Transverse colon (tissue), 4 donors: ENCODE measurements at regions not wholly inside any gene's neighbourhood (a gene's known extent, or its start where the extent isn't known, plus 50 kb on each side); places are given as distances from the start of the nearest gene placed in this dataset.

Experiments used
- EP300 ChIP-seq: sonication (generic); formaldehyde crosslinking; IDR thresholded peaks from one replicate; pipeline ENCODE4 v1.6.1; 2017; ENCODE audit warnings: antibody characterized with exemption, low read depth
- POLR2A ChIP-seq: fragments of 450-650 bp; IDR thresholded peaks from one replicate; pipeline ENCODE4 v1.6.1; 2016; ENCODE audit warnings: antibody characterized with exemption, mild to moderate bottlenecking, moderate library complexity
- POLR2AphosphoS5 ChIP-seq, 3 donors: sonication (generic); formaldehyde crosslinking; IDR thresholded peaks; one replicate each; pipeline ENCODE4 v1.6.1; 2016; ENCODE audit warnings: antibody characterized with exemption in 3 of 3
- TF ChIP-seq, protein P1 (sequence below), 5 experiments: fragments of 200-600 bp in 3 of 5; fragments of 450-650 bp in 2 of 5; sonication (generic) in 3 of 5; IDR thresholded peaks; 1 replicate in 2 of 5; 2 replicates in 3 of 5; pipeline ENCODE4 v1.5.1; 2016 to 2017; ENCODE audit warnings: antibody characterized with exemption in 5 of 5, inconsistent platforms in 3 of 5, mild to moderate bottlenecking in 2 of 5, moderate library complexity in 1 of 5

DNA sequence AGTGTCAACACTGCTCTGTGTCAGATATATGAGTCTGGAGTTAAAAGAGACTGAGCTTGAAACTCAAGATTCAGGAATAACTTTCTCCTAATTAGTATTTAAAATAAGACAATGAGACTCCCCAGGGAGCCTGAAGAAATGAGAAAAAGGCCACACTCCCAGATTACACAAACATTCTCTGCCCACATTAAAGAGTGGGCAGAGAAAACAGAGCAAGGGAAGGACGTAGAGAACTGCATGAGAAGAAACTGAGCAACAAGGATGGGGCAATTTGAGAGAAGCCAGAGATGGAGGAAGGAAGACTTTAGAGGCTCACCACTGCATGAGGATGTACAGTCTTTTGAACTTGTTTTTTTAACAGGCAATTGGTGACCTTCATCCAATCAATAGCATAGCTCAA, 438.2 kb downstream of the TDRD15 start:
- TF ChIP-seq, protein P1, sequence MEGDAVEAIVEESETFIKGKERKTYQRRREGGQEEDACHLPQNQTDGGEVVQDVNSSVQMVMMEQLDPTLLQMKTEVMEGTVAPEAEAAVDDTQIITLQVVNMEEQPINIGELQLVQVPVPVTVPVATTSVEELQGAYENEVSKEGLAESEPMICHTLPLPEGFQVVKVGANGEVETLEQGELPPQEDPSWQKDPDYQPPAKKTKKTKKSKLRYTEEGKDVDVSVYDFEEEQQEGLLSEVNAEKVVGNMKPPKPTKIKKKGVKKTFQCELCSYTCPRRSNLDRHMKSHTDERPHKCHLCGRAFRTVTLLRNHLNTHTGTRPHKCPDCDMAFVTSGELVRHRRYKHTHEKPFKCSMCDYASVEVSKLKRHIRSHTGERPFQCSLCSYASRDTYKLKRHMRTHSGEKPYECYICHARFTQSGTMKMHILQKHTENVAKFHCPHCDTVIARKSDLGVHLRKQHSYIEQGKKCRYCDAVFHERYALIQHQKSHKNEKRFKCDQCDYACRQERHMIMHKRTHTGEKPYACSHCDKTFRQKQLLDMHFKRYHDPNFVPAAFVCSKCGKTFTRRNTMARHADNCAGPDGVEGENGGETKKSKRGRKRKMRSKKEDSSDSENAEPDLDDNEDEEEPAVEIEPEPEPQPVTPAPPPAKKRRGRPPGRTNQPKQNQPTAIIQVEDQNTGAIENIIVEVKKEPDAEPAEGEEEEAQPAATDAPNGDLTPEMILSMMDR (IDR thresholded peaks at IDR 0.05): no peak
- TF ChIP-seq POLR2AphosphoS5 (IDR thresholded peaks at IDR 0.05): no peak
- TF ChIP-seq POLR2A: no peak
- no peak for TF ChIP-seq EP300
